HEK293 (cell line): ENCODE measurements at regions not wholly inside any gene's neighbourhood (a gene's known extent, or its start where the extent isn't known, plus 50 kb on each side); places are given as distances from the start of the nearest gene placed in this dataset.

Experiments
- BCL11B ChIP-seq: fragments of 450-650 bp; formaldehyde crosslinking; IDR thresholded peaks from 2 replicates; pipeline ENCODE4 v1.5.1; 2016; ENCODE audit warnings: low read depth, missing biosample characterization, missing genetic modification characterization
- CTCF ChIP-seq: fragments of 450-650 bp; formaldehyde crosslinking; IDR thresholded peaks from 2 replicates; pipeline ENCODE4 v1.5.1; 2016; ENCODE audit warnings: missing biosample characterization, missing genetic modification characterization
- EGR2 ChIP-seq: fragments of 450-650 bp; formaldehyde crosslinking; IDR thresholded peaks from 2 replicates; pipeline ENCODE4 v1.5.1; 2016; ENCODE audit warnings: low read depth, missing biosample characterization, missing genetic modification characterization
- KLF10 ChIP-seq: fragments of 450-650 bp; IDR thresholded peaks from 2 replicates; pipeline ENCODE4 v1.5.1; 2018; ENCODE audit warnings: missing biosample characterization, mild to moderate bottlenecking, missing genetic modification characterization
- KLF17 ChIP-seq: fragments of 450-650 bp; formaldehyde crosslinking; IDR thresholded peaks from 2 replicates; pipeline ENCODE4 v1.5.1; 2016; ENCODE audit warnings: missing biosample characterization, missing genetic modification characterization
- KLF7 ChIP-seq: fragments of 450-650 bp; formaldehyde crosslinking; IDR thresholded peaks from 2 replicates; pipeline ENCODE4 v1.5.1; 2016; ENCODE audit warnings: missing biosample characterization, missing genetic modification characterization, borderline replicate concordance
- PRDM6 ChIP-seq: fragments of 450-650 bp; formaldehyde crosslinking; IDR thresholded peaks from 2 replicates; pipeline ENCODE4 v1.5.1; 2017; ENCODE audit warnings: missing biosample characterization, missing genetic modification characterization
- SP2 ChIP-seq: fragments of 450-650 bp; formaldehyde crosslinking; IDR thresholded peaks from 2 replicates; pipeline ENCODE4 v1.5.1; 2016; ENCODE audit warnings: missing biosample characterization, missing genetic modification characterization
- SP3 ChIP-seq: fragments of 450-650 bp; formaldehyde crosslinking; IDR thresholded peaks from 2 replicates; pipeline ENCODE4 v1.5.1; 2016; ENCODE audit warnings: missing biosample characterization, missing genetic modification characterization
- TCF7L2 ChIP-seq: IDR thresholded peaks from 2 replicates; pipeline ENCODE4 v1.6.1; 2011; ENCODE audit warnings: low read depth, mild to moderate bottlenecking, inconsistent platforms, low read length, moderate library complexity, borderline replicate concordance
- WT1 ChIP-seq: fragments of 450-650 bp; formaldehyde crosslinking; IDR thresholded peaks from 2 replicates; pipeline ENCODE4 v1.5.1; 2016; ENCODE audit warnings: missing biosample characterization, missing genetic modification characterization
- ZBTB6 ChIP-seq: fragments of 450-650 bp; formaldehyde crosslinking; IDR thresholded peaks from 2 replicates; pipeline ENCODE4 v1.5.1; 2017; ENCODE audit warnings: missing biosample characterization, missing genetic modification characterization
- ZEB2 ChIP-seq: fragments of 450-650 bp; formaldehyde crosslinking; IDR thresholded peaks from 2 replicates; pipeline ENCODE4 v1.5.1; 2016; ENCODE audit warnings: missing biosample characterization, missing genetic modification characterization
- ZFP3 ChIP-seq: fragments of 450-650 bp; formaldehyde crosslinking; IDR thresholded peaks from 2 replicates; pipeline ENCODE4 v1.5.1; 2016; ENCODE audit warnings: low read depth, missing biosample characterization, missing genetic modification characterization
- ZNF2 ChIP-seq: fragments of 450-650 bp; formaldehyde crosslinking; IDR thresholded peaks from 2 replicates; pipeline ENCODE4 v1.5.1; 2016; ENCODE audit warnings: missing biosample characterization, missing genetic modification characterization
- ZNF211 ChIP-seq: fragments of 450-650 bp; formaldehyde crosslinking; IDR thresholded peaks from 2 replicates; pipeline ENCODE4 v1.5.1; 2016; ENCODE audit warnings: low read depth, missing biosample characterization, missing genetic modification characterization
- ZNF423 ChIP-seq: fragments of 450-650 bp; formaldehyde crosslinking; IDR thresholded peaks from 2 replicates; pipeline ENCODE4 v1.5.1; 2016; ENCODE audit warnings: missing biosample characterization, missing genetic modification characterization
- ZNF48 ChIP-seq: fragments of 450-650 bp; formaldehyde crosslinking; IDR thresholded peaks from 2 replicates; pipeline ENCODE4 v1.5.1; 2016; ENCODE audit warnings: missing biosample characterization, missing genetic modification characterization
- ZNF510 ChIP-seq: fragments of 450-650 bp; formaldehyde crosslinking; IDR thresholded peaks from 2 replicates; pipeline ENCODE4 v1.5.1; 2018; ENCODE audit warnings: mild to moderate bottlenecking, missing genetic modification characterization, missing biosample characterization; ENCODE audit not compliant: insufficient replicate concordance
- ZNF677 ChIP-seq: fragments of 450-650 bp; IDR thresholded peaks from 2 replicates; pipeline ENCODE4 v1.5.0; 2018; ENCODE audit warnings: missing biosample characterization, mild to moderate bottlenecking, missing genetic modification characterization, moderate library complexity
- ZNF76 ChIP-seq: fragments of 450-650 bp; formaldehyde crosslinking; IDR thresholded peaks from 2 replicates; pipeline ENCODE4; 2016; ENCODE audit warnings: low read depth, missing biosample characterization, missing genetic modification characterization, borderline replicate concordance
- ZNF776 ChIP-seq: fragments of 450-650 bp; formaldehyde crosslinking; IDR thresholded peaks from 2 replicates; pipeline ENCODE4 v1.5.0; 2017; ENCODE audit warnings: missing biosample characterization, missing genetic modification characterization, borderline replicate concordance
- ZNF785 ChIP-seq: fragments of 450-650 bp; formaldehyde crosslinking; IDR thresholded peaks from 2 replicates; pipeline ENCODE4 v1.5.1; 2016; ENCODE audit warnings: missing biosample characterization, missing genetic modification characterization
- ZNF791 ChIP-seq: fragments of 450-650 bp; formaldehyde crosslinking; IDR thresholded peaks from 2 replicates; pipeline ENCODE4 v1.5.1; 2016; ENCODE audit warnings: missing biosample characterization, missing genetic modification characterization
- ZNF792 ChIP-seq: fragments of 450-650 bp; formaldehyde crosslinking; IDR thresholded peaks from 2 replicates; pipeline ENCODE4 v1.5.1; 2016; ENCODE audit warnings: missing biosample characterization, missing genetic modification characterization
- TF ChIP-seq, protein P1 (sequence below): sonication (generic); formaldehyde crosslinking; IDR thresholded peaks from 2 replicates; pipeline ENCODE4 v1.8.1; 2022; ENCODE audit warnings: mild to moderate bottlenecking, moderate library complexity, missing genetic modification reagents
- TF ChIP-seq, protein P2 (sequence below): fragments of 450-650 bp; IDR thresholded peaks from 2 replicates; pipeline ENCODE4 v1.5.1; 2018; ENCODE audit warnings: missing biosample characterization, mild to moderate bottlenecking, missing genetic modification characterization

- TF ChIP-seq BCL11B (tag by site-specific recombination) (no peak), ZNF76 (no peak), PRDM6 (tag by site-specific recombination) (peak; percentile 44), ZNF211 (tag by site-specific recombination) (no peak), ZNF677 (tag by site-specific recombination) (no peak), ZNF423 (tag by site-specific recombination) (no peak), ZNF776 (tag by site-specific recombination) (no peak), ZNF791 (tag by site-specific recombination) (no peak), ZFP3 (no peak), KLF10 (tag by site-specific recombination) (no peak), SP3 (tag by site-specific recombination) (no peak), ZNF792 (tag by site-specific recombination) (no peak), KLF17 (peak; percentile 86), ZEB2 (tag by site-specific recombination) (no peak), ZNF785 (tag by site-specific recombination) (no peak), KLF7 (tag by site-specific recombination) (no peak; the same call in 1 of the 2 replicates), ZNF2 (tag by site-specific recombination) (no peak), SP2 (tag by site-specific recombination) (no peak), EGR2 (tag by site-specific recombination) (peak; percentile 76), CTCF (tag by site-specific recombination) (peak; percentile 20; the same call in 1 of the 2 replicates), TCF7L2 (no peak; the same call in 1 of the 2 replicates), WT1 (tag by site-specific recombination) (peak; percentile 83), ZBTB6 (tag by site-specific recombination) (no peak; the same call in 1 of the 2 replicates), ZNF510 (tag by site-specific recombination) (no peak), ZNF48 (tag by site-specific recombination) (no peak)
- TF ChIP-seq, protein P1, sequence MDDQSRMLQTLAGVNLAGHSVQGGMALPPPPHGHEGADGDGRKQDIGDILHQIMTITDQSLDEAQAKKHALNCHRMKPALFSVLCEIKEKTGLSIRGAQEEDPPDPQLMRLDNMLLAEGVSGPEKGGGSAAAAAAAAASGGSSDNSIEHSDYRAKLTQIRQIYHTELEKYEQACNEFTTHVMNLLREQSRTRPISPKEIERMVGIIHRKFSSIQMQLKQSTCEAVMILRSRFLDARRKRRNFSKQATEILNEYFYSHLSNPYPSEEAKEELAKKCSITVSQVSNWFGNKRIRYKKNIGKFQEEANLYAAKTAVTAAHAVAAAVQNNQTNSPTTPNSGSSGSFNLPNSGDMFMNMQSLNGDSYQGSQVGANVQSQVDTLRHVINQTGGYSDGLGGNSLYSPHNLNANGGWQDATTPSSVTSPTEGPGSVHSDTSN, result no peak
- TF ChIP-seq, protein P2, sequence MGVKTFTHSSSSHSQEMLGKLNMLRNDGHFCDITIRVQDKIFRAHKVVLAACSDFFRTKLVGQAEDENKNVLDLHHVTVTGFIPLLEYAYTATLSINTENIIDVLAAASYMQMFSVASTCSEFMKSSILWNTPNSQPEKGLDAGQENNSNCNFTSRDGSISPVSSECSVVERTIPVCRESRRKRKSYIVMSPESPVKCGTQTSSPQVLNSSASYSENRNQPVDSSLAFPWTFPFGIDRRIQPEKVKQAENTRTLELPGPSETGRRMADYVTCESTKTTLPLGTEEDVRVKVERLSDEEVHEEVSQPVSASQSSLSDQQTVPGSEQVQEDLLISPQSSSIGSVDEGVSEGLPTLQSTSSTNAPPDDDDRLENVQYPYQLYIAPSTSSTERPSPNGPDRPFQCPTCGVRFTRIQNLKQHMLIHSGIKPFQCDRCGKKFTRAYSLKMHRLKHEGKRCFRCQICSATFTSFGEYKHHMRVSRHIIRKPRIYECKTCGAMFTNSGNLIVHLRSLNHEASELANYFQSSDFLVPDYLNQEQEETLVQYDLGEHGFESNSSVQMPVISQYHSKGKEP, result peak; percentile 75
Measured at GRCh38 chr1:93768380-93768863, 86.8 kb upstream of the BCAR3 start (continued).
